Head of caudate nucleus (tissue), 42 donors: ENCODE measurements at regions not wholly inside any gene's neighbourhood (a gene's known extent, or its start where the extent isn't known, plus 50 kb on each side); places are given as distances from the start of the nearest gene placed in this dataset.
A peak's percentile ranks its signal among the peaks of the same experiment; 100 is the strongest.

Source experiments
- DNase-seq, 42 donors: peaks; one replicate each; pipeline versions ENCODE4 v3.0.0 to v3.0.0-alpha.2; 2020 to 2021; ENCODE audit warnings: mixed read lengths in 7 of 42
- intact Hi-C: fragments of 100-400 bp; cut with DNase I; formaldehyde crosslinking; loops from one replicate; pipeline ENCODE4 v1.15.0; 2022

DNA sequence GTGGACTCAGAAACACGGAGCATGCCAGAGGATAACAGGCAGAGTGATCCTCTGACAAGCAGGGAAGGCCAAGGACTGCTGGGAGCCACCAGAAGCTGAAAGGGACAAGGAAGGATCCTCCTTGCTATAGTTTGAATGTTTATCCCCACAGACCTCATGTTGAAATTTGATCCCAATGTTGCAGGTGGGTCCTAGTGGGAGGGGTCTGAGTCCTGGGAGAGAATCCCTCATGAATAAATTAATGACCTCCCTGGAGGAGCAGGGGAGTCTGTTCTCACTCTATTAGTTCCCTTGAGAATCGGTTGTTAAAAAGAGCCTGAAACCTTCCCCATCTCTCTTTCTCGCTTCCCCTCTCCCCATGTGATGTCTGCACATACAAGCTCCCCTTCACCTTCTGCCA lies 124.4 kb downstream of the FBXO15 start:
- DNase-seq = no peak
- intact Hi-C loops = no loop called here

DNA sequence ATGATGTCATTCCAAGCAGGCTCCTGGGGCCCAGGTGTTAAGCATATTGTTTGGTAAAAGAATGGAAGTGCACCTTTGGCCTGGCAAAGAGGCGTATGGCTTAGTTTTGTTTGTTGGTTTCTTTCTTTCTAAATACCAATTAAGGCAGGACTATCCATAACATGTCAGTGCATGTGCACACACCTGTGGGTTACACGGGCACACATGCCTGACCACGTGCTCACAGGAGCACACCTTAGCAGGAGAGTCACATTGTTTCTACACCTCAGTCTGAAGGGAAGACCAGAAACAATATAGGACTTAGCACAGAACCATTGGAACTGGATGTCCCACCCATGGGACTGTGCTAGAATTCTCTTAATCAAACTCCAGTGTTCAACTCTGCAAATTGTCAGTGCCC lies 127.8 kb downstream of the FBXO15 start:
- intact Hi-C loops = no loop called here

DNA sequence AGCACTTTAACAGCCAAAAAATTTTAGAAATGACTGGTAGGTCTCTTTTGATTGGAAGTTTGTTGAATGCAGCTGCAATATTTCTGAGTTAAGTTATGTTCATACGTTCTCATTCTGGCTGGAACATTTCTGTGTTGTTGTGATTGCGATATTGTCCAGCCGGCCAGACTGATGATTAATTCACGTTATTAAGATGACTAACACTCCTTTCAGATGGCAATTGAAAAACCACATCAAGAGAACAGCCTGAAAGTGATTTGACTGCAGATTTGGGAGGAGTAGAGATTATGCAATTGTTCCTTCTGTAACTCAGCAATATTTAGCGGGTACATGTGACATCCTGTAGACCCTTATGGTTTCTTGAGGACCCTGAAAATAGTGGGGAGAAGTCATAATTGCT lies 133.7 kb downstream of the FBXO15 start:
- no peak for DNase-seq

More for the DNA sequence above, 127.8 kb downstream of the FBXO15 start:
- no peak for DNase-seq

DNA sequence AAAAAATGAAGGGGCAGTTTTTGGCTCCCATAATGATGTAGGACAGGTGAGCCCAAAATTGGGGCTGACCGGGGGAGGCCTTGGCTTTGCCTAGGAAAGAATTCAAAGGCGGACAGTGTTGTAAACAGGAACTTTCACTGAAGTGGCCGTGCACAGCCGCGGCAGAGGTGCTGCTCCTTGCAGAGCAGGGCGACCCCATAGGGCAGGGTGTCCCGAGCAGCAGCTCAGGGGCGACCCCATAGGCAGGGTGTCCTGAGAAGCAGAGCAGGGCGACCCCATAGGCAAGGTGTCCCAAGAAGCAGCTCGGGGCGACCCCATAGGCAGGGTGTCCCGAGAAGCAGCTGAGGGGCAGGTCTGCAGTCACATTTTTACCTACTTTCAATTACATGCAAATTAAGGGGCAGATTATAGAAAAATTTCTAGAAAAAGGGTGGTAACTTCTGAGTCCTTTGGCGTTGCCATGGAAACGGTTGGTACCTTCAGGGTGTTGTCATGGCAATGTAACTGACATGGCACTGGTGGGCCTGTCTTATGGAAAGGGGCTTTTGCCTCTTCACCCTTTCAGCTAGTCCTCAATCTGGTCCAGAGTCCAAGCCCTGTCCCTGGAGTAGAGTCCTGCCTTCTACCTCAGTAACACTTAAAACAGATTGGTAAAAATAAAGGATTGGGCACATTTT lies 134.5 kb downstream of the FBXO15 start:
- intact Hi-C loops = no loop called here
- DNase-seq = peak in 34 of 42 donors; percentile 2 to 82 (median 43)

More for the DNA sequence above, 133.7 kb downstream of the FBXO15 start:
- intact Hi-C loops = no loop called here

DNA sequence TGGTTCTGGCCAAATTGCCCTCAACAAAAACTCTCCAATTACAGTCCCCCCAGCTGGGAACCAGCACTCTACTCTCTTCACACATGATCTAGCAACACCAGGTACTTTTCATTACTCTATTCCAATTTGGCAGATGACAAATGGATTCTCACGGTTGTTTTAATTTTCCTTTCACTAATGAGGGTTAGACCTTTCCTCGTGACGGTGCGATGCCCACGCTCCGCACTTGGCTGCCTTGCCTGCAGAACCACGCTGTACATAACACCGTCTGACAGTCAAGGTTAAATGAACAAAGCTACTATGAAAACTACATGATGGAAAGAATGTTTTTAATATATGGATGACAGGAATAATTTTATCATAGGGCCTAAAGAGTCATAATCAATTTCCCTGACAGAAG lies 141.5 kb downstream of the FBXO15 start:
- DNase-seq = peak in 4 of 42 donors; percentile 13 to 51 (median 34)

DNA sequence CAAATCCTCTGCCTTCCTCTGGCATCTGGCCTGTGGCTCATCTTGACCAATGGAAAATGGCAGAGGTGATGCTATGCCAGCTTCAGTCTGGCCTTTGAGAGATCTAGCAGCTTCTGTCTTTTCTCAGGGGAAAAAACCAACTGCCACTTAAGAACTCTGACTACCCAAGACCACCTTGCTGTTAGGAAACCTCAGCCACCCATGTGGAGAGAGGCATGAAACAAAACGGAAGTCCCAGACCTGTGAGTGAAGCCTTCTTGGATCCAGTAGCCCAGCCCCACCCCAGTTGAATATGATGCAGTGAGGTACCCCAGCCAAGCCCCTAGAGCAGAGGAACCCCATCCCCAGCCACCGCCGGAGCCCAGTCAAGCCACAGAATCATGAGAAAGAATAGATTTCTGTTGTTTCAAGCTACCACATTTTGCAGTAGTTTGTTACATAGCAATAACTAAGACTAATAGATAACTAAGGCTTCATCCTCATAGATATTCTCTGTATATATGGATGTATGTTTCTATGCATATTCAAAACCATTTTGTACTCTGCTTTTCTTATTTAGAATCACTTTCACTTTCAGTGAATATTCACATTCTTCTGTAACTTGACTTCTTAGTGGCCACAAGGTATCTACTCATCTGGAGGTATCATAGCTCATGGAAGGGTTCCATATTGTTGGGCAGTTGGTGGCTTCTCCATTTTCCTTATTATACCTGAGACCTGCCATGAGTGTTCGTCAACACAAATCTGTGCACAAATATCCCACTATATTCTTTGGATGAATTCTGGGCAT lies 142.1 kb downstream of the FBXO15 start:
- intact Hi-C loops = no loop called here
- no peak for DNase-seq

More for the DNA sequence above, 141.5 kb downstream of the FBXO15 start:
- intact Hi-C loops = no loop called here

DNA sequence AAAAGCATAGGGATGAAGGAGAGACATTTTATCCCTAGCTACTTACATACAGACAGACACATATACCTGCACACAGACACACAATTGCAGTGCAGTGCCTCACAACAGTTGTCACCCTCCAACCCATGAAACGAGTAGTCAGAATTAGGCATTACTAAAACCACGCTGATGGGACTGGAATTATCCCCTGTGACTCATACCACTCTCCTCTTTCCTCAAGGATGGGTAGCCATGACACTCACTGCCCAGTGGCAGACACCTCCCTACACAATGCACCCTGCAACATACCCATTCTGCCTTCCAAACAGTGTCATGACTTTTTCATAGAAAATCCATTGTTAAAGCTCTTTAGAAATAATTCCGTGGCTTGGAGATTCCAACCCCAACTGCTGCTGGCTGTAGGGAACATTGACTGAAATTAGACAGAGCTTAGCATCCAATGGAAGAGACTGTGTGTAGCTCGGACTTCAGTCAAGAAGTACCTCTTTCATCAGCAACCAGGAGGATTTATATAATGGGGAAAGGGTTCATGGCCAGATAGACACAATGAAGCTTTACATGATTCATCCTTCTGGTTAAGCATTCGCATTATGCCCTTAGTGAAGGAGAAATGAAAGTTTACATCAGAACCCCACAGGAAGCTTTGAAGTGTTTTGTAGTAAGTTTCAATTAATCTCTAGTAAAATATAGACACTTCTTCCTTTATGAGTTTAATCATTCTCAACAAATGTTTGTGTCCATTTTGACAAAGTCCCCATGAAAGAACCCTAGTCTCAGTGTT lies 155.2 kb downstream of the FBXO15 start:
- intact Hi-C loops = no loop called here
- DNase-seq = no peak

DNA sequence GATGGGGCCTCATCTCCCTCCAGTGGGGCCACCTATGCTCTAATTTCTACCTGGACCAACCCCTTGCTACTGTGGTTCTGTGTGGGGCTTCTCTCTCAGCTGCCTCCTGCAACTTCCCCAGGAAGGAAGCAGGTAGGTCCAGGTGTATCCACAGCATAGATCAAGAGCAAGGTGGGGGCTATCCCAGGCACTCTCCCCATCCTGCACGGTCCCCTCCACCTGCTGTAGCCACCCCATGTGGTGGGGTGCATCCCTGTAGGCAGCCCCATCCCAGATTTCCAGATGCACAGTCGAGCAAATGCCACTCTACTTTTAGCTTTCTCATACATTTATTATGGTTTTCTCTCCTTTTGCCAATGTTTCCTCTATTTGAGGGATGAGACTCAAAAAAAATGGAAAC lies 156.1 kb downstream of the FBXO15 start:
- intact Hi-C loops = no loop called here
- DNase-seq = no peak

DNA sequence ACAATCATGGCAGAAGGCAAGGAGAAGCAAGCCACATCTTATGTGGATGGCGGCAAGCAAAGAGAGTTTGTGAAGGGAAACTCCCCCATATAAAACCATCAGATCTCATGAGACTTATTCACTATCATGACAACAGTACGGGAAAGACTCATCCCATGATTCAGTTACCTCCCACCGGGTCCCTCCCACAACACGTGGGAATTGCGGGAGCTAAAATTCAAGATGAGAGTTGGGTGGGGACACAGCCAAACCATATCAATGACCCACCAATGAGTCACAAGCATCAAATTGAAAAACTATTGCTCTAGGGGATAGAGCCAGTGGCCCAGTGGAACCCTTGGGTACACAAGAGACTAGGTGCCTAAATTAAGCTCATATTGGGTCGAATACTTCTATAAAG lies 157.4 kb downstream of the FBXO15 start:
- peak in 16 of 42 donors; percentile 8 to 71 (median 40) for DNase-seq
- intact Hi-C loops = no loop called here

DNA sequence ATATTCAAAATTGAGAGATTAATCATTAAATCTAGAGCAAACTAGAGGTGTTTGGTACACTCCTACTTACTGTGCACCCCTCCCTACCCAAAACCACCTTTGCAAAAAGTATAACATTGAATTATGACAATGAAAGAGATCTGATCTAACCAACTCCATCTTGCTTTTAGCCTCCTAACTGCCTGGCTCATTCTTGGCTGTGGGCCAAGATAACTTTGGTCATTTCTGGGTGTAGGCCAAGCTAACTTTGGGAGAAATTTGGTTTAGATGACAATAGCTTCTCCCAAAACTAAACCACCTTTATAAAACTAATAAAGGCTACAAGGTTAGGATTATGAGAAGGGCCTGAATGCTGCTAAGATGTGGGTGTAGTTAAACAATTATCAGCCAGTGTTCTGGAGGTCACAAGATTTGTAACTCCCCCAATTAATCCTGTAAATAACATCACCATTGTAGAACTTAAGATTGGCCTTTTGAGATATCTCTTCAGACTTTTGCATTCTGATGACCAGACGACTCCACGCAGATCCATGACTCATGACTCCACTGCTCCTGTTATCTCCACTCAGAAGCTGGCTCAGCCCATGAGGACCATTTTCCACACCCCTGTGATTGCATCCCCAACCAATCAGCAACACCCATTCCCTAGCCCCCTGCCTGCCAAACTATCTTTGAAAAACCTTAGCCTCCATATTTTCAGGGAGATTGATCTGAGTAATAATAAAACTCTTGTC lies 160.2 kb downstream of the FBXO15 start:
- no peak for DNase-seq
- intact Hi-C loops = no loop called here

DNA sequence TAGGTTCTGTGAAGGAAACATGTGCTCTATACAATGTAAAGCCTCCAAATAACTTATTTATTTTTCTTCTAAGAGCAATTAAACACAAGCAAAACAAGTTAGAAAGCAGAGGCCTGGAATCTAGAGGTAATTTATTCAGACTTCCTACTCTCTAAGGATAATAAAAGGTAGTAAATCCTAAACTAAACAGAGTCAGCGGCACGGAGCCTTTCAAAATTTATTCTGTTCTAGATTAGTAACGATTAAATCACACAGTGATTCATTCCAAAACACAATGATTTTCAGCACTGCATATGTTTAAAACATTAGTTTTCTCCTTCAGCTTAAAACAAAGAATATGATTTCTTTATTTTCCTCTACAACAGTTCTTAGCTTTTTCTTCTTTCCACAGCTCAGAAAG lies 160.9 kb downstream of the FBXO15 start:
- intact Hi-C loops = no loop called here
- peak in 6 of 42 donors; percentile 23 to 61 (median 36) for DNase-seq

DNA sequence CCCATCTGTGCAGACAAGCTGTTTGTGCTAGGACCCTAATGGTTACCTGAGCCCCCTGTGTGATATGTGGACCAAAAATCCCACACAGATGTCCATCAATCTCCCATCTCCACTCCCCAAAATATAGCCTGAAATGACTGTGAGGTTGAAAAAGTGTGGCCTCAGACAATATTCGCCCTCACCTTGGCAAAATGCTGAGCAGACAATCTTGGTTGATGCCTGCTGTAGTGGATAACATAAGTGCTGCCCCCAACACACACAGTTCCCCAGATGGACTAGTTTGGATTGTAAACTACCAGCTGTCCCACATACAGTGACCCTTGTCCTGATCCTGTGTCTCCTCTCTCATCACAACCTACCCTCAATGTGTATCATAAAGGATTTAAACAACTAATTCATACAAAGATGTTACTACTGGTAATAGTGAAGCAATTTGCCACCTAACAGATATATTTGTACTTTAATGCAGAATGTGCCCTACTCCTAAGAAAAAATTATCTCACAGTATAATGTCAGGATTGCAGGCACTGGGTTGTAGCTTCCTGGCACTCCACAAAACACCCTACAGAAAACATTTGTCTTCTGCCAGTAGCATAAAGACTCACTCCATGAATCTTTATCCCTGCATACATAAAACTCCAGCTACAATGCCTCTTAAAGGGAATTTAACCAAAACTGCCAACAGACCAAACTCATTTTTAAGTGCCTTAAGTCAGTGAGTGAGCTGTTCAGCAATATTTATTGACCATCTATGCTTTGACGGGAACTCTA lies 161.6 kb downstream of the FBXO15 start:
- intact Hi-C loops = no loop called here

DNA sequence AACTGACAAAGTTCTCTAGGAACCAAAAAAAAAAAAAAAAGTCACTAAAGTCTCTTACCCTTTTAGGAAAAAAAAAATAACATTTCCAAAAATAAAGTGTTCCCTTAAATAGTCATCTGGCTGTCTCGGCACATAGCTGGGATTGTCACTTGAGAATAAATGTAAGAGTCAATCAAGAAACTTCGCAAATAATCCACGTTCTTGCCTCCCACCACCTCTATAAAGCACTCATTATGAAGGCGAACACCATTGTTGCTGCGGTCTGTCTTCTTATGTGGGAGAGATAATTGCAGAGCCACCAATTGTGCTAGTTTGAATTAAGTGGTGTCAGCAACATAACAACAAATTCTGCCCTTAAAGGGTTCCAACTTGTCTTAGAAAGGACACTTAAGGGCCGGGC lies 163.7 kb downstream of the FBXO15 start:
- peak in 7 of 42 donors; percentile 26 to 68 (median 53) for DNase-seq
- intact Hi-C loops = no loop called here

More for the DNA sequence above, 161.6 kb downstream of the FBXO15 start:
- no peak for DNase-seq

DNA sequence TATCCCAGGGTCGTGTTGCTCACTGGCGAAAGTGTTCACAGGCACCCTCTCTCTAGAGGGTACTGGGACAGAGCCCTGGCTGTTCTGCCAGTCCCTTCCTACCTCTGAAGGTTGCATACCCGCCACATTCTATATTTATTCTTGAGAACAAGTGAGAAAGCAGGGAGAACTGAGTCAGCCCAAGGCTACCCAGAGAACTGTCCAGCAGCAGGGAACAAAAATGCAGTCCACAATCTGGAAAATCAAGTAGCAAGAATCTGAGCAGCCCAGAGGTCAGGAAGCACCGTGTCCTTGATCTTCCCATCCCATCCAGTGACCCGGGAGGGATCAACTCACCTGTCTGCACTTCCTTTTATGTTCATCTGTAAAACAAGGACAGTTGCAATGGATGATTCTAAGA lies 164.1 kb downstream of the FBXO15 start:
- intact Hi-C loops = no loop called here
- no peak for DNase-seq

DNA sequence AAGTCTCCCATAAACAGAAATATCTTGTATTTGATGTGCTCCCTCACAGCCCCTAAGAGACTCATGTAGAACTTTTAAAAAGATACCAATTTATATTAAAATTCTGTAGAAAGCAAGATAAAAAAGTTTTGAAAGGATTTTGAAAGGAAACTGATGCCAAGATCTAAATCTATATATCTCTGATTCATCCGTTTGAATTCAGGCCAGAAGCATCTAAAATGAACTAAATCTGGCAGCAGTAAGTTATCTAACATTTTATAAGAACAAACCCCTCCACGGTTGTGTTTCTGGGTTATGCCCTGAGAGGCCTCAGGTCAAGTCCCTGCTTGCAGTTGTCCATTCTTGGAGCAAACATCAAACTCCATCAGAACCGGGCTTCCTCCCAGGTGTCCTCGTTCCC lies 165.8 kb downstream of the FBXO15 start:
- intact Hi-C loops = no loop called here
- DNase-seq = no peak

DNA sequence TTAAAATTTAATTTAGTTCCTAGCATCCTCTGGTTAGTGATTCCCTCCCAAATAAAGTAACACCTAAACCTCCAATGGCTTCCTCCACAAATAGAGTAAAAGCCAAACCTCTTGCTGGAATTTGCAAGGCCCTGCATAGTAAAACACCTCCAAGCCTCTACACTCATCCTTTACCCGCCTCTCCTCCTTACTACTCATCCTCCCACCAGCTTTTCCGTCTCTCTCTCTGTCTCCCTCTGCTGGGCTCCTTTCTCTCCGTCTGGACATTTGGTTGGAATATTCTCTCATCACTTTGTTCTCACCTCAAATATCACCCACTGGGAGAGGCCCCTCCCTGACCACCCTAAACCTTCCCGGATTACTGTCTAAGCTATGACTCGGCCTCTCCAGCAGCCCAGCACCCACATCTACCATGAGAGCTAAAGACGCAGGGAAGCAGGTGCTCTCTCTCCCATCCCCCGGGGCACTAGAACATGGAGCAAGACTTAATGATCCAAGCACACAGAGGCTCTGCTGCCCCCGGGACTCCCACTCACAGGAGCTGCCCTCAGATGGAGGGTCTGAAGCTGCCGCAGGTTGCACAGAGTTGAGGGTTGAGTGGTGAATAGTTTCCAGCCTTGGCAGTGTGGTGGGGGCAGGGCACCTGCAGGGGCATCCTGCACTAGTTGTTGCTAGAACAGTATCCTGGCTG lies 167.2 kb downstream of the FBXO15 start:
- intact Hi-C loops = no loop called here
- peak in 27 of 42 donors; percentile 14 to 74 (median 43) for DNase-seq

DNA sequence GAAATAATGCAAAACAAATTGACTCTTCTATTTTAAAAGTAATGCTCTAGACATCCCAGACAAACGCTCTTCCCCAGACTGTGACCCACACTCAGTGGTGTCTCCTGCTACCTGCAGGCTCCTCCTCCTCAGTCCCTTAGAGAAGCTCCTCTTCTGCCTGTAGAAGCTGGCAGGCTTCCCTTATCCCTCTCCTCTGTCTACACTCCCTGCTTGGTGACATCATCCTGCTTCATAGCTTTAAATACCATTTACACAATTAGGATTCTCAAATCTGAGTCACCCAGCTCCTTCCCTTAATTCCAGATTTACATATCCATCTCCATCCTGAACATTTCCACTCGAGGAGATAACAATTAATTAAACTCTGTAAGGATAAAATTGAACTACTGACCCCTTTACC lies 167.9 kb downstream of the FBXO15 start:
- intact Hi-C loops = no loop called here
- DNase-seq = peak in 22 of 42 donors; percentile 11 to 86 (median 48)

DNA sequence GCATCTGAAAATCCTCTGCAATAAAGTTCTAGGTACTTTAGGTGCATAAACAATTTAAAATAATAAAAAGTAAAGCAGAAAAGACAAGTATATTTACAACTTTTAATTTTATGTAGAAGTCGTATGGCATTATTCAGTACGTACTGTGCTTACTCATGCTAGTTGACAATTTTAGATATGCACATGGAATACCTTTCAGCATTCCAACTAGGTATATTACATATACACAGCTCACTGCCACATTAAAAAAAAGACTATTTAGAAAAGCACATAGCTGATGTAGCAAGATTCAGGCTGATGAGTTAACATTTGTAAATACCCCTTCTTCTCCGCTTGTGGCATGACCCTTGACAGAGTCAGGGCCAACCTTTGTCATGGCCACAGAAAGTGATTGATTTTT lies 171.2 kb downstream of the FBXO15 start:
- intact Hi-C loops = no loop called here
- no peak for DNase-seq
